HCT116 (cell line): ENCODE measurements at regions not wholly inside any gene's neighbourhood (a gene's known extent, or its start where the extent isn't known, plus 50 kb on each side); places are given as distances from the start of the nearest gene placed in this dataset.

Experiments used
- ATAC-seq: fragments of 200-7000 bp; cut with Tn5 transposase; 2 replicates; pipeline ENCODE4 v1.9.1; 2020; ENCODE audit warnings: mild to moderate bottlenecking, moderate library complexity
- BruUV-seq: library from RNA; stranded (reverse); fragments of 400-500 nt; replicated peaks from 2 replicates; lab custom pipeline; 2021; lab: Mats Ljungman, UMichigan
- CTCF ChIA-PET: fragments of 300-600 bp; sonication (Branson Sonifier 250); formaldehyde crosslinking; loops from one replicate; lab custom pipeline; 2021; ENCODE audit warnings: antibody characterized with exemption; lab: Charles Lee
- POLR2A ChIA-PET: fragments of 300-600, 350-600 bp; sonication (Branson Sonifier 250); formaldehyde crosslinking; loops from one replicate; lab custom pipeline; 2021; ENCODE audit warnings: antibody characterized with exemption; lab: Charles Lee
- RAD21 ChIA-PET, 2 experiments: fragments of 300-600 bp; sonication (Branson Sonifier 250); formaldehyde crosslinking; loops; one replicate each; lab custom pipeline; 2023; ENCODE audit warnings: low total read pairs in 2 of 2; ENCODE audit not compliant: uncharacterized antibody in 2 of 2, unreplicated experiment in 2 of 2, low non-redundant PET in 1 of 2; lab: Charles Lee
- DNase-seq: peaks from one replicate; pipeline ENCODE4 v3.0.0-alpha.2; 2010; ENCODE audit warnings: low read depth, low spot score
- H2AFZ ChIP-seq: fragments of 200-600 bp; shearing (Covaris generic), sonication (generic); 2 replicates; pipeline ENCODE4 v1.6.1; 2017; ENCODE audit warnings: low read depth, mixed run types, mixed read lengths, antibody characterized with exemption, low read length; ENCODE audit not compliant: poor library complexity, severe bottlenecking
- H3K27ac ChIP-seq: 2 replicates; pipeline ENCODE4 v1.5.1; 2012; ENCODE audit warnings: low read depth, low read length
- H3K27me3 ChIP-seq: fragments of 200-600 bp; sonication (generic); 2 replicates; pipeline ENCODE4 v1.6.1; 2016; ENCODE audit warnings: mixed run types, low read length, mixed read lengths; ENCODE audit not compliant: insufficient read depth
- H3K36me3 ChIP-seq, 2 experiments: fragments of 200-500 bp in 1 of 2; fragments of 200-600 bp in 1 of 2; sonication (Bioruptor generic) in 1 of 2; sonication (generic) in 1 of 2; 2 replicates each; pipeline versions ENCODE4 v1.5.1 to v1.6.1; 2014 to 2016; ENCODE audit warnings: low read length in 2 of 2, inconsistent platforms in 1 of 2, mixed read lengths in 1 of 2, mixed run types in 1 of 2; ENCODE audit not compliant: insufficient read depth in 2 of 2, control insufficient read depth in 1 of 2
- H3K4me1 ChIP-seq, 2 experiments: fragments of 200-600 bp in 1 of 2; sonication (generic) in 1 of 2; 2 replicates each; pipeline versions ENCODE4 v1.5.1 to v1.6.1; 2012 to 2017; ENCODE audit warnings: low read length in 2 of 2, inconsistent platforms in 1 of 2, mild to moderate bottlenecking in 1 of 2, mixed read lengths in 1 of 2, mixed run types in 1 of 2, moderate library complexity in 1 of 2; ENCODE audit not compliant: insufficient read depth in 2 of 2, control insufficient read depth in 1 of 2
- H3K4me2 ChIP-seq: fragments of 200-600 bp; sonication (generic); 2 replicates; pipeline ENCODE4 v1.6.1; 2017; ENCODE audit warnings: mixed run types, low read length, mixed read lengths
- H3K4me3 ChIP-seq, 2 experiments: fragments of 200-600 bp in 1 of 2; sonication (generic) in 1 of 2; replicated peaks in 1 of 2; 2 replicates each; pipeline ENCODE4 v1.5.1; 2011 to 2016; ENCODE audit warnings: low read length in 2 of 2, control low read depth in 1 of 2, low read depth in 1 of 2, mild to moderate bottlenecking in 1 of 2, mixed read lengths in 1 of 2, mixed run types in 1 of 2
- H3K79me2 ChIP-seq: fragments of 200-600 bp; sonication (generic); 2 replicates; pipeline ENCODE4 v1.6.1; 2017; ENCODE audit warnings: mild to moderate bottlenecking, mixed run types, low read length, moderate library complexity, mixed read lengths; ENCODE audit not compliant: insufficient read depth
- H3K9ac ChIP-seq: fragments of 200-600 bp; sonication (generic); 2 replicates; pipeline ENCODE4 v1.6.1; 2016; ENCODE audit warnings: low read length, mixed read lengths
- H3K9me2 ChIP-seq: fragments of 200-600 bp; sonication (generic), shearing (Covaris generic); 2 replicates; pipeline ENCODE4 v1.6.1; 2017; ENCODE audit warnings: mixed run types, mild to moderate bottlenecking, moderate library complexity; ENCODE audit not compliant: insufficient read depth
- H3K9me3 ChIP-seq, 2 experiments: fragments of 200-500 bp in 1 of 2; fragments of 200-600 bp in 1 of 2; sonication (Bioruptor generic) in 1 of 2; sonication (generic) in 1 of 2; 2 replicates each; pipeline ENCODE4 v1.6.1; 2014 to 2017; ENCODE audit warnings: low read length in 2 of 2, mixed read lengths in 2 of 2, inconsistent platforms in 1 of 2, low read depth in 1 of 2, mild to moderate bottlenecking in 1 of 2, mixed run types in 1 of 2, moderate library complexity in 1 of 2; ENCODE audit not compliant: control insufficient read depth in 1 of 2, insufficient read depth in 1 of 2
- H4K20me1 ChIP-seq: fragments of 200-600 bp; sonication (generic), shearing (Covaris generic); 2 replicates; pipeline ENCODE4 v1.6.1; 2017; ENCODE audit warnings: mixed run types, mild to moderate bottlenecking, moderate library complexity; ENCODE audit not compliant: insufficient read depth
- EGR1 ChIP-seq: IDR thresholded peaks from 2 replicates; pipeline ENCODE4 v1.6.1; 2012; ENCODE audit warnings: low read depth
- MAX ChIP-seq: IDR thresholded peaks from 2 replicates; pipeline ENCODE4 v1.6.1; 2012
- POLR2AphosphoS5 ChIP-seq: IDR thresholded peaks from 2 replicates; pipeline ENCODE4 v1.6.1; 2011; ENCODE audit warnings: mild to moderate bottlenecking, low read depth, low read length, moderate library complexity
- RAD21 ChIP-seq: IDR thresholded peaks from 2 replicates; pipeline ENCODE4 v1.6.1; 2012; ENCODE audit warnings: low read depth, mild to moderate bottlenecking
- REST ChIP-seq: IDR thresholded peaks from 2 replicates; pipeline ENCODE4 v1.6.1; 2012; ENCODE audit warnings: low read depth
- SIN3A ChIP-seq: IDR thresholded peaks from 2 replicates; pipeline ENCODE4 v1.6.1; 2012; ENCODE audit warnings: low read depth
- SRF ChIP-seq: IDR thresholded peaks from 2 replicates; pipeline ENCODE4 v1.6.1; 2012; ENCODE audit warnings: low read depth
- ZFX ChIP-seq: fragments of 450-650 bp; IDR thresholded peaks from 2 replicates; pipeline ENCODE4 v1.6.1; 2017
- ZNF274 ChIP-seq: fragments of 200-500 bp; sonication (Bioruptor generic); IDR thresholded peaks from 2 replicates; pipeline ENCODE4 v1.6.1; 2014; ENCODE audit warnings: mild to moderate bottlenecking, low read depth, low read length, inconsistent platforms
- intact Hi-C: fragments of 100-400 bp; cut with micrococcal nuclease; formaldehyde crosslinking; loops from 2 replicates; pipeline ENCODE4 v1.10.0; 2022

- TF ChIP-seq REST (no peak), POLR2AphosphoS5 (no peak), SRF (no peak), MAX (no peak), RAD21 (no peak), SIN3A (no peak), EGR1 (no peak), ZNF274 (no peak)
These were observed 573.3 kb downstream of the PKHD1 start (continued) for GRCh38 chr6:51513891-51514747.

- Histone ChIP-seq H3K27me3 (no peaks in the 10 kb centered on the region), H3K4me2 (no peak overlapping the region), H3K4me1 (no peaks in the 10 kb centered on the region), H3K36me3 (no peaks in the 10 kb centered on the region), H3K27ac (no peak overlapping the region), H3K9me2 (no peaks in the 10 kb centered on the region), H3K9me3 (peaks cover 9 to 10% of the 10 kb centered on the region in 2 experiments; a peak in 2 of 4 replicates), H3K4me3 (no peak overlapping the region), H2AFZ (no peak overlapping the region), H4K20me1 (no peaks in the 10 kb centered on the region), H3K9ac (no peak overlapping the region), H3K79me2 (no peaks in the 10 kb centered on the region)
- RAD21 ChIA-PET = no interaction called here
- POLR2A ChIA-PET = no interaction called here
- CTCF ChIA-PET = no interaction called here
- DNase-seq (no peak), ATAC-seq (no peak)
- intact Hi-C loops = no loop called here
- TF ChIP-seq MAX (no peak), ZFX (no peak)
- BruUV-seq = no TSS peak
These were observed 572.5 kb downstream of the PKHD1 start for GRCh38 chr6:51514748-51515402.
